ENCODE measurements at regions not wholly inside any gene's neighbourhood (a gene's known extent, or its start where the extent isn't known, plus 50 kb on each side); places are given as distances from the start of the nearest gene placed in this dataset.
"Not testable (repeated sequence)": the region's sequence is repeated elsewhere in the genome, so short reads cannot be mapped to it uniquely, and the experiment has no call there.

DNA sequence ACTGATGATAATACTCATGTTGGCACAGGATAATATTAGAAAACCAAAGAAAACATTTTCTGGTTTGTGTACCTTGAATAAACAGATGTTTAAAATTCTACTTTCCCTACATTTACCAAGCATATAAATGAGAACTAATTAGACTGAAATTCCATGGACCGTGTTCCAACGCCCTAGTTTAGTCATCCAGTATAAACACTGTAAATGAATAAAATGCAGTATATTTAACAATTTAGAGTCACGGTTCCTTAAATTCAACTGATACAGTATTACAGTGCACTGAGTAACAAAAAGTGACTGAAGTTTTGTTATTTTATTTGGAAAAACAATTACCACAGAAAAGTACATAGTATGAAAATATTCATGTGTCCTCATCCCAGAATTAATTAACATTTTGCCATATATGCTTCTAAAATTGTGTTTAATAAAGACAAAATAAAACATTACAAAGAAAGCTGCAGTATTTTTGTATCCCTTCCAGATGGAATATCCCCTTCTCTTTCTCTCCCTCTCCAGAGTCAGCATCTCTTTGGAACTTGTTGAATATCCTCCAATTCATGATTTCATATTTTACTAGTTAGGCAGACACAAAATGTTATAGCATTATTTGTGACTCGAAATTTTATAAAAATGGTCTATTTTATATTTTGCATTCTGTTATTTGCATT is 112.5 kb downstream of the HMHB1 start:
- H3K27me3 ChIP-seq (ENCODE audit: control insufficient read depth in 1 of 2, insufficient read depth in 2 of 2, low read length in 2 of 2): no peaks in the 10 kb centered on the region
- H3K4me1 ChIP-seq (ENCODE audit: insufficient read depth, low read length): no peaks in the 10 kb centered on the region
- TF ChIP-seq SP140L (CRISPR knock-in tag; IDR thresholded peaks at IDR 0.05; ENCODE audit: borderline replicate concordance) (no peak), SRY (CRISPR knock-in tag; IDR thresholded peaks at IDR 0.05) (no peak)
- no peak overlapping the region for H3K9ac ChIP-seq (ENCODE audit: insufficient read depth, low read depth, low read length)
- ChIA-PET POLR2A (no interaction called here), CTCF (ENCODE audit: low intra/inter-chr PET ratio, low total read pairs) (no interaction called here)
- FAIRE-seq: no peak
- no TSS peak for BruUV-seq (replicated peaks)
- H3K4me3 ChIP-seq (replicated peaks in 1 of 3; ENCODE audit: insufficient read depth in 1 of 3, low read depth in 2 of 3, low read length in 3 of 3): no peak overlapping the region
- in situ Hi-C loops (cut with HindIII; ENCODE audit: extremely low pct_ligation_motif_present, low pct_unique_long_range_greater_than_20kb): no loop called here
- H3K9me3 ChIP-seq (ENCODE audit: low read length): no peaks in the 10 kb centered on the region
- H3K79me2 ChIP-seq (ENCODE audit: insufficient read depth, low read length): no peaks in the 10 kb centered on the region
- no peaks in the 10 kb centered on the region for H4K20me1 ChIP-seq (ENCODE audit: insufficient read depth, low read length)
- H2AFZ ChIP-seq (ENCODE audit: low read length): no peak overlapping the region
- intact Hi-C loops (cut with micrococcal nuclease; ENCODE audit: unreplicated experiment): no loop called here
- H3K36me3 ChIP-seq (replicated peaks in 1 of 2; ENCODE audit: control insufficient read depth in 1 of 2, insufficient read depth in 2 of 2, low read length in 2 of 2): no peaks in the 10 kb centered on the region
- DNase-seq (ENCODE audit: low spot score): no peak
- 22% methylated on average over 4 of the region's 4 CpGs for WGBS (ENCODE audit: low lambda C conversion rate)
- no peak for ATAC-seq
- H3K27ac ChIP-seq (ENCODE audit: extremely low read length, insufficient read depth, low read length): no peak overlapping the region
- H3K4me2 ChIP-seq (ENCODE audit: low read depth, low read length): no peak overlapping the region

GRCh38 chr5:143924979-143925325 is 113.0 kb downstream of the HMHB1 start:
- H2AFZ ChIP-seq (ENCODE audit: low read length); H3K9me3 ChIP-seq (ENCODE audit: low read length); DNase-seq (ENCODE audit: low spot score); H3K27me3 ChIP-seq (ENCODE audit: control insufficient read depth in 1 of 2, insufficient read depth in 2 of 2, low read length in 2 of 2); intact Hi-C loops (cut with micrococcal nuclease; ENCODE audit: unreplicated experiment); H3K4me1 ChIP-seq (ENCODE audit: insufficient read depth, low read length); in situ Hi-C loops (cut with HindIII; ENCODE audit: extremely low pct_ligation_motif_present, low pct_unique_long_range_greater_than_20kb); H4K20me1 ChIP-seq (ENCODE audit: insufficient read depth, low read length); H3K4me3 ChIP-seq (replicated peaks in 1 of 3; ENCODE audit: insufficient read depth in 1 of 3, low read depth in 2 of 3, low read length in 3 of 3); H3K4me2 ChIP-seq (ENCODE audit: low read depth, low read length); H3K79me2 ChIP-seq (ENCODE audit: insufficient read depth, low read length); ATAC-seq; BruUV-seq (replicated peaks); H3K27ac ChIP-seq (ENCODE audit: extremely low read length, insufficient read depth, low read length); H3K9ac ChIP-seq (ENCODE audit: insufficient read depth, low read depth, low read length); CTCF ChIA-PET (ENCODE audit: low intra/inter-chr PET ratio, low total read pairs); FAIRE-seq; H3K36me3 ChIP-seq (replicated peaks in 1 of 2; ENCODE audit: control insufficient read depth in 1 of 2, insufficient read depth in 2 of 2, low read length in 2 of 2); POLR2A ChIA-PET: not testable (repeated sequence)
- WGBS (ENCODE audit: low lambda C conversion rate): 16% methylated on average over 3 of the region's 3 CpGs

GRCh38 chr5:143929486-143929885 is 117.5 kb downstream of the HMHB1 start:
- TF ChIP-seq, protein P1, sequence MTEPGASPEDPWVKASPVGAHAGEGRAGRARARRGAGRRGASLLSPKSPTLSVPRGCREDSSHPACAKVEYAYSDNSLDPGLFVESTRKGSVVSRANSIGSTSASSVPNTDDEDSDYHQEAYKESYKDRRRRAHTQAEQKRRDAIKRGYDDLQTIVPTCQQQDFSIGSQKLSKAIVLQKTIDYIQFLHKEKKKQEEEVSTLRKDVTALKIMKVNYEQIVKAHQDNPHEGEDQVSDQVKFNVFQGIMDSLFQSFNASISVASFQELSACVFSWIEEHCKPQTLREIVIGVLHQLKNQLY (CRISPR knock-in tag; IDR thresholded peaks at IDR 0.05): no peak
- TF ChIP-seq SMC3 (IDR thresholded peaks at IDR 0.05; ENCODE audit: low read length) (no peak), TARDBP (CRISPR knock-in tag; IDR thresholded peaks at IDR 0.05) (no peak)
- H3K27ac ChIP-seq (ENCODE audit: extremely low read length, insufficient read depth, low read length): no peak overlapping the region
- CTCF ChIA-PET (ENCODE audit: low intra/inter-chr PET ratio, low total read pairs): no interaction called here

More at GRCh38 chr5:143929486-143929885, 117.5 kb downstream of the HMHB1 start:
- in situ Hi-C loops (cut with HindIII; ENCODE audit: extremely low pct_ligation_motif_present, low pct_unique_long_range_greater_than_20kb) (no loop called here), intact Hi-C loops (cut with micrococcal nuclease; ENCODE audit: unreplicated experiment) (no loop called here)
- Histone ChIP-seq H3K79me2 (ENCODE audit: insufficient read depth, low read length) (no peaks in the 10 kb centered on the region), H4K20me1 (ENCODE audit: insufficient read depth, low read length) (no peaks in the 10 kb centered on the region), H3K27me3 (ENCODE audit: control insufficient read depth in 1 of 2, insufficient read depth in 2 of 2, low read length in 2 of 2) (no peaks in the 10 kb centered on the region), H3K4me2 (ENCODE audit: low read depth, low read length) (no peak overlapping the region), H3K9me3 (ENCODE audit: low read length) (no peaks in the 10 kb centered on the region; the same call in 1 of the 2 replicates), H2AFZ (ENCODE audit: low read length) (no peak overlapping the region), H3K4me1 (ENCODE audit: insufficient read depth, low read length) (no peaks in the 10 kb centered on the region), H3K36me3 (replicated peaks in 1 of 2; ENCODE audit: control insufficient read depth in 1 of 2, insufficient read depth in 2 of 2, low read length in 2 of 2) (no peaks in the 10 kb centered on the region), H3K4me3 (replicated peaks in 1 of 3; ENCODE audit: insufficient read depth in 1 of 3, low read depth in 2 of 3, low read length in 3 of 3) (no peak overlapping the region), H3K9ac (ENCODE audit: insufficient read depth, low read depth, low read length) (no peak overlapping the region)
- no TSS peak for BruUV-seq (replicated peaks)
- POLR2A ChIA-PET: no interaction called here
- FAIRE-seq (no peak), ATAC-seq (no peak), DNase-seq (ENCODE audit: low spot score) (no peak)

All from HepG2 (cell line).